H54 (cell line): ENCODE measurements at regions not wholly inside any gene's neighbourhood (a gene's known extent, or its start where the extent isn't known, plus 50 kb on each side); places are given as distances from the start of the nearest gene placed in this dataset.
"Not testable (repeated sequence)": the region's sequence is repeated elsewhere in the genome, so short reads cannot be mapped to it uniquely, and the experiment has no call there.

Source experiments
- DNase-seq: peaks from one replicate; pipeline ENCODE4 v3.0.0; 2011; ENCODE audit warnings: low spot score, mixed read lengths; ENCODE audit not compliant: insufficient read length
- FAIRE-seq: peaks from 3 replicates; lab custom pipeline; 2011; peaks lifted over from hg19 to GRCh38; lab: Jason Lieb, UNC
- POLR2A ChIP-seq: IDR thresholded peaks from 2 replicates; pipeline ENCODE4 v1.6.1; 2011; ENCODE audit warnings: low read depth, mild to moderate bottlenecking, low read length

DNA sequence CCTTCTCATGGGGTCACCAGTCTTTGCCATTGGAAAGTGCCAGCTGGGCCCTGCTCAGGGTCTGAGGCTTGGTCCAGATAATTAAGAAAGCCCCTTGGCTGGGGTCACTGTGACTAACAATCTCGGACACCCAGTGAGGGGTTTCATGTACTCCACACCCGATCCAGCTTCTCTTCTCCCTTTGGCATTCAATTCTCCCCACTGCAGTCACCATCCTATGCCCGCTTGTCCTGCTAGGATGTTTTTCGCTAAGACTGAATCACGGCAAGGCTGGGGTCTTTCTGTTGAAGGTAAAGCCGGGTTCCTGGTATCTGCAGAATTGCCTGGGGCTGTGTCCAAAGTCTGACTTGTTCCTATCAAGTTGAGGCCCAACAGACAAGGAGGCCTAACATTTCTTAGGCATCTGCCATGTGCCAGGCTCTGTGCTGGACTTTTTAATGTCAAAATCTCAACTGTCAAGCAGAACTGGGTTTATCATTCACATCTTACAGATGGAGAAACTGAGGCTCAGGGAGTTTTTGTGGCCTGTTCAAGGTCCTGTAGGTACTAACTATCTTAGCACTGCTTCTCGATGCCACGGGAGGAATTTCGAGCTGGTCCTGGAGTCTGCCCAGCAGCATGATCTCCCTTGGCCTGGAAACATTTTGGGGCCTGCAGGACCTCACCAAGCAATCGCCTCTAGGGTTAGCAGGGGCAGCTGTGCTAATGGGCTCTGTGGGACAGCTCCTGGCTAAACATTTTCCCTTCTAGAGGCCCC is 142.0 kb upstream of the ALDH1B1 start:
- no peak for TF ChIP-seq POLR2A
- FAIRE-seq (no peak), DNase-seq (no peak)

DNA sequence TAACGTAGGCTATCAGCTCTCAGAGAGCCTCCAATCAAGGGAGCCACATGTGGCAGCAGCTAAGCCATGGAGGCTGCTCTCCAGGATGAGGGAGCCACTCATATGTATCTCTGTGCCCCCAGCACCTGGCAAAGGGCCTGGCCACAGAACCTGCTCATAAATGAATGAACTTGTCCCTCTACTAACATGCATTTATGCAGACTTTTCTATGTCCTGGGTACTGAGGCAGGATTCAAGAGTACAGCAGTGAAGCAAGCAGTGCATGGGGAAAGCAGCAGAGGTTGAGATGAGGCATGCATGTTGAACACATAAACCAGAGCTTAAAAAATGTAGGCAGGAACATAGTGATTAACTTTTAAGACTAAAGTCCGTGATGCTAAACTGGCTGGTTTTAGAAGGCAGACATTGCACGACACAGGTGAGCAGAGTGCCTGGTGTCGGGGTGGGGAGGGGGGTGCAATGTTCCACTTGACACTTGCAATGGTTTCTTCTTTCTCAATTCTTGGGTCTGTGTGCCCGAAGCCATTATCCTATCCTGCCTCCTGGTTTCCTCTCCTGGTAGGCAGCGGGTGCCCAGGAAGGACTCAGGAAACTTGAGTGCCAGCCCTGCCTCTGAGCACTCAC is 142.8 kb upstream of the ALDH1B1 start:
- no peak for TF ChIP-seq POLR2A
- DNase-seq (no peak), FAIRE-seq (no peak)

DNA sequence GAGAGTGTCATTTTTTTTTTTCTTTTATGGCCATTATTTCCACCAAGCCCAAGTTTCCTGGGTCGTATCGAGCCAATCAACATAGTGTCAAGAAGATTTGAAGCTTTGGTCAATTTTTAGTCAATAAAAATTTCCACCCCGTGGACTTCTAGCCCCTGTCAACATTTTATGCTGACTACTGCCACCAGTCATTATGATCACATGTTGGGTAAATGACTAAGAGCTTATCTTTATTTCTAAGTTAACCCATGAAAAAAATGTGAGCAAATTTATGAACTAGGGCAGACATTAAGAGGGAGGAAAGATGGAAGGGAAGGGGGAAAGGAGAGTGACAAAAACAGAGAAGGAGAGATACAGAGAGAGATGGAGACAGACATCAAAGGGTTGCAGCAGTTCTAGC is 143.5 kb upstream of the ALDH1B1 start:
- no peak for TF ChIP-seq POLR2A
- DNase-seq, result no peak
- FAIRE-seq, result no peak

DNA sequence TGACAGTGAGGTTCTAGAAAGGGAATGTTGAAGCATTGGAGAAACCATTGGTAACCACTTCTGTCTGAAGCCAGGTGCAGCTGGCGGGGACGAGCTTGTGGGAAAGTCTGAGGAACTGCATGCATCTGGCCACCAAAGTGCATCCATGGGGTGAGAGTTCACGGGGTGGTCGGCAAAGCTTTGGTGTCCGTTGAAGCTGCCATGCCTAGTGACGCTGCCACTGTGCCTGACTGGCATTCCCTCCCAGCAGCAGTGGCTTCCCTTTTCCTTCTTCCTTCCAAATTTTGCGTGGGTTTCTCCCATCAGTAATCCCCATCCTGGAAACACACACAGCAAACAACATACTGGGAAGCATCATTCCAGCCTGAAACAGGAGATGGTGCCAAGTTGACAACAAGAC is 145.7 kb upstream of the ALDH1B1 start:
- FAIRE-seq (no peak), DNase-seq (no peak)
- TF ChIP-seq POLR2A, result no peak

DNA sequence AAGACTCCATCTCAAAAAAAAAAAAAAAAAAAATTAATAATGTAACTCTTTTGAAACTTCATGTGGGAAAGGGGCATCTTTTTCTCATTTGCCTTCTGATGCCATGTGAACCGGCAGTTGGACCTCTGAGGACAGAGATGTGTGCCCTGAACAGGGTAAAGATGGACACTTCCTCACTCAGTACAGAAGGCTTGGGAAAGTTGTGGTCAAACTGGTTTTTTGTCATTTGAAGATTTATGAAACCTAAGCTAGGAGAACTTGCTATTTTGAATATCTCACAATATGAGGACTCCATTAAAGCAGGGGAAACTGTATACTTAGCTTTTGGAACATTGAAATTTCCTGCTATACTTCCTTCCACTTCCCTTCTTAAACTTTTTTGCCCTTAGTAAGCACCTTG is 147.5 kb upstream of the ALDH1B1 start:
- FAIRE-seq, result no peak
- no peak for DNase-seq
- no peak for TF ChIP-seq POLR2A

DNA sequence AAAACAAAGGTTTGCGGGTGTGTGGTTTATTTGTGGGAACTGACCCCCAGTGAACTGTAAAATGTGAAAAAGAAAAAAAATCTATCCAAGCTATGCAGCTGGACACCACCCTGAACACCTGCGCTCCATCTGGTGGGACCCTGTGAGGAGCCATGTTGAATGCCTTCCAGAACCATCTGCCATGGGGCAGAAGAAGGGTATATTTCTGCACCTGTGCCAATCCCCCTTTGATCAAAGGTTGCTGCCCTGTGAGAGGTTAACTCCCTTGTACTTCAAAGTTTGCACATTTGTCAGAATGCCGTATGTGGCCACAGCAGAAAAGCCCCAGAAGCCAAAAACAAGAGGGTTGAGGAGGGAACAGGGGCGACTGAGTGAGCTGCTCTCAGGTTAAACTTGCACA is 148.5 kb upstream of the ALDH1B1 start:
- DNase-seq, result no peak
- no peak for TF ChIP-seq POLR2A

DNA sequence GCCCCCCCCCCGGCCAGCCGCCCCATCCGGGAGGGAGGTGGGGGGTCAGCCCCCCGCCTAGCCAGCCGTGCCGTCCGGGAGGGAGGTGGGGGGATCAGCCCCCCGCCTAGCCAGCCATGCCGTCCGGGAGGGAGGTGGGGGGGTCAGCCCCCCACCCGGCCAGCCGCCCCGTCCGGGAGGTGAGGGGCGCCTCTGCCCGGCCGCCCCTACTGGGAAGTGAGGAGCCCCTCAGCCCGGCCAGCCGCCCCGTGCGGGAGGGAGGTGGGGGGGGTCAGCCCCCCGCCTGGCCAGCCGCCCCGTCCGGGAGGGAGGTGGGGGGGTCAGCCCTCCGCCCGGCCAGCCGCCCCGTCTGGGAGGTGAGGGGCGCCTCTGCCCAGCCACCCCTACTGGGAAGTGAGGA is 150.4 kb upstream of the ALDH1B1 start:
- not testable (repeated sequence) for FAIRE-seq, DNase-seq

More for the DNA sequence above, 148.5 kb upstream of the ALDH1B1 start:
- no peak for FAIRE-seq

DNA sequence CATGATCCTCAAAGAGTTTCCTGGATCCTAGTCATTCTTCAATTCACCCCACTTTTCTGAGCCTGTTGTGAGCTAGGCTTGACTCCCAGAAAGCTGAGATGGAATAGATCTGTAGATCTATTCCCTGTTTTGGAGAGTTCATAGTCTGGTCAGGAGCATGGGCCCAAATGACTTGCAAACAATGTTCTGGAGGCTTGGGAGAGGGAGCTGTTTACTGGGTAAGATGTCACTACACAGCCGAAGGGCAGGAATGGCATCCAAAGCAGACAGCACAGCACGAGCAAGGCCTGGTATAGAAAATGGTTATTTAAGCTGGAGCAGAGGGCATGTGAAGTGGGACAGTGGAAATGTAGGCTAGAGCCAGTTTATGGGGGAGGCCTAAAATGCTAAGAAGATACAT is 152.5 kb upstream of the ALDH1B1 start:
- DNase-seq (no peak), FAIRE-seq (no peak)
- no peak for TF ChIP-seq POLR2A

DNA sequence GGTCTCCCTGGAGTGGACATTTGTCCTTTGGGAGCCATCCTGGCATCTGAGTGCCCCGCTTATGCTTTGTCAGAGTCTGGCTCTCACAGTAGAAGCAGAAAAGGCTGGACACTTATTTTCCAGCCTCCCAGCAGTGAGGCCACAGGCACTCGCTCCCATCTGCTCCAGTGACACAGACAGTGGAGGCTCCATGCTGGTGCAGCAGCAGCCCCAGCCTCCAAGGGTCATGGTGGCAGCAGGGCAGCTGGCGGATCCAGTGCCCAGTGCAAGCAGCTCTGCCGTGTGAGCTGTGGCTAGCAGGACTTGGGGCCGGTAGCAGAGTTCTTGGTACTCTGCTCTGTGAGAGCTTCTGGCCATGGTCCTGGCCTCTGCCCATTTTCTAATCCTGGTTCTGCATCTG is 157.3 kb upstream of the ALDH1B1 start:
- no peak for FAIRE-seq
- no peak for DNase-seq
- TF ChIP-seq POLR2A, result no peak

DNA sequence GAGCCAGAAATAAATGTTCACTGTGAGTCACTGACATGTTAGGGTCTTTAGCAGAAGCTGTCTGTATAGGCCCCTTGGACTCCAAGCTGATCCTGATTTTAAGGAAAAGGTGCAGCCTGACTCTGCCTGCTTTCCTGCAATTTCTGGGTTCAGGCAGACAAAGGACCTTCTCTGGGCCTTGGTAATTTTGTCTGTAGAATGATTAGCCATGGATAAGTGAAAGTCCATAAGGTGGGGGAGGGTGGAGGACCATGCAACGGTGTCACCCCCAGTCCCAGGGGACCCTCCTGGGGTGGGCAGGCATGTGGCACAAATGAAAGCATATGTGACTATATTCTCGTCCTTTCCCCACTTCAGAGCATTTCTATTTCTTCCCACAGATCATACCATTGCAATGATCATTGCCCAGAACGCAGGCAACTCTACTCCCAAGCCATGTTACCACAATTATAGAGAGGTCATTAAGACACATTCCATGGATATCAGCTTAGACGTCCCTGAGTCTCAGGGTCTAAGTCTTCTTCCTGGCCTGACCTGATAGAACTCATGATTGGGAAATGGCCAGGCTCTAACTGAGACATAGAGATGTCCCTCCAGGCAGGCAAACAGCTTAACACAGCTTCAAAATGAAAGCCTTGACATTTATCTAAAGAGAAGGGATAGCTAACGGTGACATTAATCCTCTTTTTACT is 157.9 kb upstream of the ALDH1B1 start:
- FAIRE-seq (no peak), DNase-seq (no peak)
- no peak for TF ChIP-seq POLR2A

DNA sequence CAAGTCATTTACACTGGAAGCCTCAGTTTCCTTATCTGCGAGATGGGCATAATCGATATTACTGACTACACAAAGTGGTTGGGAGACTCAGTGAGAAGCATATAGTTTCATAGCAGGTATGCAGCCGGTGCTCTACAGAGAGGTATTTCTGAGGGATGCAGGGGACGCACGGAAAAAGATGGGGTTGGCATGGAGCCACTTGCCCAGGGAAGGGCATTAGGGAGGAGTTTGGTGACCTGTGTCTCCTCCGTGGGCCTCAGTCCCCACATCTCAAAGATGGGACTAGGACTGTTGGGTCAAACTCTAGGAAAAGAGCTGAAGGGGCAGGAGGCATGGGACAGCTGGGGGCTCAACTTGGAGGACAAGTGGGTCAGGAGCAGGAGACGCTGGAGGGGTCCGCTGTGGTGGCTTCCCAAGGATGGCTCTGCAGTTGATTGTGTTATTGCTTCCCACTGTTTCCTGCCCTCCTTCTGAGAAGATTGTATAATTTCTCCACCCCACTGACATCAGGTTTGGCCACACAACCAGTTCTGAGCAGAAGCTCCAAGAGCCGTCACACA is 158.6 kb upstream of the ALDH1B1 start:
- TF ChIP-seq POLR2A, result no peak
- DNase-seq (no peak), FAIRE-seq (no peak)

DNA sequence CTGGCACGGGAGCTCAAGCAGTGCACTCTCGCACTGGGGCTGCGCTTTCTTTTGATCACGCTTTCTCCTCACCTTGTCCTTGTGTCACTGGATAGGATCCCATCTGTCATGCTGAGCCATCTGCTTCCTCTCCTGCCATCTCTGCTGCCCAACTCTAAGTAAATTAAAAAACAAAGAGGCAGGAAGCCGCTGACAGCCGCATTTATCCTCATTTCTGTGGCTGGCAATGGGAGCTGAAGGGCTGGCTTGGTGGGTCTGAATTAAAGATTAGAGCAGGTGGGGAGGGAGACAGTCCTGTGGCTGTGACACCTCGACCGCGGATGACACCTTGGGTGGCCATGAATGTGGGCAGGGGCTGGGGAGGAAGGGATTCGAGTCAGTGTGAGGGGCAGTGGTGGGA is 159.2 kb upstream of the ALDH1B1 start:
- TF ChIP-seq POLR2A, result no peak
- DNase-seq (no peak), FAIRE-seq (no peak)

DNA sequence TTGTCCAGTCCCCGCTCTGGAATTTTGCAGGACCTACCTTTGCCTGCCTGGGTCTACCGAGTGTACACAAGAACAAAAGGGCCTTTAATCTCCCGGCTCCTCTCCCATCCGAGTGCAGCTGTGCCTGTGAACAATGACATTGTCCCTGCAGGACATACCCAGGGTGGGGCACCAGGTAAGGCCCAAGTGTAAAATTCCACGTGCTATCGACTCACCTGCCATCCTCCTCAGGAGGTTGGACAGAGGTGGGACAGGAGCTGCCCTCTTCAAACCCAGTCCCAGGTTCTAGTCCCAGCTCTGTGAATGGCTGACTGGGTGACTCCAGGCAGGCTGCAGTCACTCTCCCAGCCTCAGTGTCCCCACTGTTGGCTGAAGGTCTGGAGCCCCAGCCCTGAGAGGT is 159.6 kb upstream of the ALDH1B1 start:
- FAIRE-seq, result no peak
- DNase-seq, result no peak

DNA sequence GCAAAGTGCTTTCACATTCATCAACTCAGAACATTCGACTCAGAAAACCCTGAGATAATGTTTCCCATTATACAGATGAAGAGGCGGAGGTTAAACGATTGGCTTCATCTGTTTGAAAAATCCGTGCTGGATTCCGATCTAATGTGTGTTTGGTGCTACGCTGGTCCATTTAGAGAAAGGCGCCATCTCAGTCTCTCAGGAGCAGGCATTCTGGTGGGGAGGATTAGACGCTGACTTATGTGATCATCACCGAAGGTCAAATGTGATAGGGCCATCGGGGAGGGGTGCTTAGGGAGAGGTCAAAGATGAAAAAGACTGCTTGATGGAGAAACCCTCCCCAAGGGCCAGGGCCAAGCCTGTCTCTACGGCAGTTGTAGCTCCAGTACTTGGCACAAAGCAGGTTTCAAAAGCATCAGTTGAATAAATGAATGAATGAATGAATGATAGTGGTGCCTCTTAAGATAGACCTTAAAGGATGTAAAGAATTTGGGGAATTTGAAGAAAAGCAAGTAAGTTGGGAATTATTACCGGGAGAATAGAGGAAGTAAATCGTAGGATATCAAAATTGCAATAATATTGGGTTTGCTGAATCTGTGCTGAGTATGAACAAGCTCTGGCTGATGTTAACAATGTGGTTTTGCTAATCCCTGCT is 160.6 kb upstream of the SHB start:
- FAIRE-seq (no peak), DNase-seq (no peak)
- TF ChIP-seq POLR2A, result no peak

More for the DNA sequence above, 159.6 kb upstream of the ALDH1B1 start:
- TF ChIP-seq POLR2A, result no peak

DNA sequence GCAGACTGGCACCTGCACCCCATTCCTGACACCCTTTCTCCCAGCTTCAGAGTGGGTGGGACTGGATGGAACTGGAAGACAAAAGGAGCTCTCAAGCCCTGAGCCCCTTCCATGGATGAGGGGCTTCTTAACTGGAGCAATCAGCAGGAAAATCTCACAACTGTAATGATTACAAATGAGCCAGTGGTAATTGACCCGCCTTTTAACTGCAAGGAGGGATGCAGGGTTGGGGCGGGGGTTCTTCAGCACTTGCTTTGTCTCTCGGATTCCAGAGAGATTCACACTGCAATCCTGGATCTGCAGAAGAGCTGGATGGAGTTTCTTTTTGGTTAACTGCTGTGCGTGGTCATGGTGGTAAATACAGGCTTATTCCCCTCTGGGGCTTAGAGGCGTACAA is 160.1 kb upstream of the SHB start:
- DNase-seq (no peak), FAIRE-seq (no peak)
- TF ChIP-seq POLR2A, result no peak
